AG10803 (cell line): ENCODE measurements at regions not wholly inside any gene's neighbourhood (a gene's known extent, or its start where the extent isn't known, plus 50 kb on each side); places are given as distances from the start of the nearest gene placed in this dataset.

Source experiments
- DNase-seq: peaks from one replicate; pipeline ENCODE4 v3.0.0; 2010; ENCODE audit warnings: low read depth
- H3K4me3 ChIP-seq: 2 replicates; pipeline ENCODE4 v1.5.1; 2011; ENCODE audit warnings: mild to moderate bottlenecking, low read length, control low read depth
- TF ChIP-seq, protein P1 (sequence below): conservative IDR thresholded peaks from 2 replicates; pipeline ENCODE4 v1.5.1; 2011; ENCODE audit warnings: mild to moderate bottlenecking, low read length, control low read depth, inconsistent platforms

DNA sequence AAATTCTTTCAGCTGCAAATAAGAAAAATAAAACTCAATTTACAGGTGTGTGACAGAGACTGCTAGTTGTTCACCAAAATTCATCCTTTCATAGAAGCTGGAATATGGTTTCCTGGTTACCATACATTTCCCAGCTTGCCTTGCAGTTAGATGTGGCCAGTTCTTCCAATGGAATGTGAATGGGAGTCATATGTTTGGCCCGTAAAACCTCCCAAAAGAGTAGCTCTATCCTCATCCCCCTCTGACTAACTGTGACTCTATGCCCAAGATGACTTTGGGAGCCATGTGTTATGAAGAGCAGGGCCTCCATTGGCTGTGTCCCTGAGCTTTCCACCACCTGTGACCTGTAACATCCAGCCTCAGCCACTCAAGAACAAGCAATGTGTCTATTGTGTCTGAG is 90.6 kb upstream of the NGF start:
- TF ChIP-seq, protein P1, sequence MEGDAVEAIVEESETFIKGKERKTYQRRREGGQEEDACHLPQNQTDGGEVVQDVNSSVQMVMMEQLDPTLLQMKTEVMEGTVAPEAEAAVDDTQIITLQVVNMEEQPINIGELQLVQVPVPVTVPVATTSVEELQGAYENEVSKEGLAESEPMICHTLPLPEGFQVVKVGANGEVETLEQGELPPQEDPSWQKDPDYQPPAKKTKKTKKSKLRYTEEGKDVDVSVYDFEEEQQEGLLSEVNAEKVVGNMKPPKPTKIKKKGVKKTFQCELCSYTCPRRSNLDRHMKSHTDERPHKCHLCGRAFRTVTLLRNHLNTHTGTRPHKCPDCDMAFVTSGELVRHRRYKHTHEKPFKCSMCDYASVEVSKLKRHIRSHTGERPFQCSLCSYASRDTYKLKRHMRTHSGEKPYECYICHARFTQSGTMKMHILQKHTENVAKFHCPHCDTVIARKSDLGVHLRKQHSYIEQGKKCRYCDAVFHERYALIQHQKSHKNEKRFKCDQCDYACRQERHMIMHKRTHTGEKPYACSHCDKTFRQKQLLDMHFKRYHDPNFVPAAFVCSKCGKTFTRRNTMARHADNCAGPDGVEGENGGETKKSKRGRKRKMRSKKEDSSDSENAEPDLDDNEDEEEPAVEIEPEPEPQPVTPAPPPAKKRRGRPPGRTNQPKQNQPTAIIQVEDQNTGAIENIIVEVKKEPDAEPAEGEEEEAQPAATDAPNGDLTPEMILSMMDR: no peak
- DNase-seq: peak; percentile 56
- H3K4me3 ChIP-seq: no peak overlapping the region

DNA sequence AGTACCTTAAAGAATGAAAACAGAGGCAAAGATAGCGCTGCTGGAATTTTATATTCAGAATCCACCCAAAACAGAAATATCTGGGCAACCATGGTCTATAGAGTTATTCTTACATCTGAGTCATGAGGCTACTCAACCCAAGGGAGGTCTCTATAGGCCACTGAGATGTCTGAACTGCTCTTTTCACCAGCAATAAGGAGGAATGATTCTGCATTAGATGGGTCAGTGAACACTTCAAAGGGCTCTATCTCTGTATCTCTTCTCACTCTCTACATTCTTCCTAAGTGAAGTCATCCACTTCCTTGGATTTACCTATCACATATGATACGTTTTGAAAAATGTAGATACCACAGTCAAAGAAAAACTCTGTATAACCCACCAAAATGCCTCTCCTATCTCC is 90.2 kb upstream of the NGF start:
- TF ChIP-seq, protein P1: no peak
- no peak for DNase-seq

DNA sequence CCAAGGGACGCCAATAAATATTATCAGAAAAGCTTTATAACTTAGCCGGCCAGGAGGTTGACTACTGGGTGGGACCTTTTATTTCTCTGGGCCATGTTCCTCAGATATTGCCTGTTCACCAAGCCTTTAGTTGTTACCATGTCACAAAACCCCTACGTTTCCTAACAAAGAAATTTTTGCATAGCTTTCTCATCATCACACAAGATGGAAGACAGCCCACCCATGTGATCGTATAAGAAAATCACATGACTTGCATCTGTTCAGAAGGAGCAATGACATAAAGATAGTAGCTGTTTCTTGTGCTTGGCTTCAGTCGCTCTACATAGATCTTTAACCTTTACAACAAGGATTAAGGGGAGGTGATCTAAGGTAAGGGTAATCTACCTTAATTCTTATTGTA is 88.9 kb upstream of the NGF start:
- TF ChIP-seq, protein P1: no peak
- DNase-seq: no peak
- H3K4me3 ChIP-seq: no peak overlapping the region

More for the DNA sequence above, 90.2 kb upstream of the NGF start:
- no peak overlapping the region for H3K4me3 ChIP-seq

DNA sequence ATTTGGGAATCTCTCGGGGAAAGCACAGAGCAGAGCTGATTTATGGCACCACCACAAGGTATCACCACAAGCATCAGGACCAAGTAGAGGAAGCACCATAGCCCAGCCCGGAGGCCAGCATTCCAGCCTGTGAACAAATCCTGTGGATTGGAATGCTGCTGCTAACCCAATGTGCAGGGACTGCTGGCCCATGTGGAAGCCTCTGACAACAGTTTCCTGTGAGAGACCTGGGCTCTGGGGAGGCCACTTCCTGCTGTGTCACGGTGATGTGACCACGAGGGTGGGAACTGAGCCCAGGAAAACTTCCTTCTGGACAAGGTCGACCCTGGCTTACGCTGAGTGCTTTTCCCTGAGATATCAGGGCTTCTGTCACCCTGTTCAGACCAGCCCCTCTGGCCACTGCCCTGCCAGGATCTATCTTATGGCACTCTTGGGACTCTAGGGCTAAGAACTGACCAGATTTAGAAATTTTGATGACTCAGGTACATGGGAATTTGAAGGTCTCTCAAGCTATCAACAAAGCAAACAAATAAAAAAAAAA is 88.3 kb upstream of the NGF start:
- TF ChIP-seq, protein P1: no peak
- DNase-seq: peak; percentile 99
- no peak overlapping the region for H3K4me3 ChIP-seq

DNA sequence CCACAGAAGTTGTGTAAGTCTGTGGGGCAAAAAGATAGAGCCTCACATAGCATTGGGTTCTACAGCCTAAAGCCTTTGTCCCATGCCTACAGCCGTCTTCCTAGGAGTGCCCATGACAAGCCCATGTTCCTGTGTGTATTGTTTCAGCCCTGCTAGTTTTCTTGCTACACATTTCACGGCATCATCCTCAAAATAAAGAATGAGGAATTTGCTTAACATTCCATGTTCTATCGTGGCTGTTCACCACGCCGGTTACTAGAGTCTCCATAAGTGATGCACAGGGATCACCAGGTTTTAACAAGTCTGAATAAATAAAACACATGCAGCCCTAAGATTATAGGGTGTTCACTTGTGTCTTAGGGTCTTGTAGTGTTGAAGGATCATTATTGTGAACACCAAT is 87.4 kb upstream of the NGF start:
- H3K4me3 ChIP-seq: no peak overlapping the region
- TF ChIP-seq, protein P1: no peak
- DNase-seq: no peak

DNA sequence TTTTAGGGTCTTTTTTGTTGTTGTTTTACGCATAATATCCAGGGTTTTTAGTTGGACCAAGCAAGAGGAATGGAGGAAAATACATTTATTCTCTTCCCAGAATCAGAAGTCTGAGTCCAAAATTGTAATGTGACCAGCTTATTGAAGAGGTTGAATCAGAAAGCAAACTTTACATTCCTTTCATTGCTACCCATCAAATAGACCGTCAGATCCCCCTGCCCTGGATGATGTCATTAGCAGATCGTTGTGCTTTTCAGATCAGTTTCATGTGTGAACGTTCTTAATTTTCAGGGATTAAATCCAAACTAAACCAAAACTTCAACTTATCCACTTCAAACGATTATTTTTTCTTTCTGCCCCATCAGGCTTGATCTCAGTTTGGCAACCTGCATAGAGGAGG is 85.7 kb upstream of the NGF start:
- no peak overlapping the region for H3K4me3 ChIP-seq
- peak; percentile 61 for DNase-seq
- TF ChIP-seq, protein P1: no peak

DNA sequence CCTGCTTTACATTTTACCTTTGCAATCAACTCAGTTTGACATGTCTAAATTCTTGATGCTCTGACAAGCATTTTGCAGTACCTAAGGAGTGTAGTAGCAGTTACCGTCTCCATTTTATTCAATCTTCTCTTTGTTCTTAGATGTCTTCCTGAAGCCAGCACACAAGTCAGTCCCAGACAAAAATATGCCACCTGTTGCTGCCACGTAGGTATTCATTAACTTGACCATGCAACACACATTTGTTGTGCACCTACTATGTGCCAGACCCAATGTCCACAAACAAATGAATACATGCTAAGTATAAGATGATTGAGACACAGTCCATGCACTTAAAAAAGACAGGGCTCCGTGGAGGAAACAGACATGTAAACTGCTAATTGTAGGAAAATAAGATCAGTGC is 81.5 kb upstream of the NGF start:
- DNase-seq: no peak
- TF ChIP-seq, protein P1: no peak
- H3K4me3 ChIP-seq: no peak overlapping the region
